HEK293T (cell line): ENCODE measurements at regions not wholly inside any gene's neighbourhood (a gene's known extent, or its start where the extent isn't known, plus 50 kb on each side); places are given as distances from the start of the nearest gene placed in this dataset.

Experiments
- ARNT ChIP-seq: fragments of 450-650 bp; IDR thresholded peaks from 2 replicates; pipeline ENCODE4 v1.6.1; 2017; ENCODE audit warnings: mild to moderate bottlenecking
- ELF4 ChIP-seq: fragments of 450-650 bp; IDR thresholded peaks from 2 replicates; pipeline ENCODE4 v1.6.1; 2017; ENCODE audit warnings: antibody characterized with exemption
- FOXA1 ChIP-seq: fragments of 450-650 bp; IDR thresholded peaks from 2 replicates; pipeline ENCODE4 v1.6.1; 2016; ENCODE audit warnings: mild to moderate bottlenecking
- FOXK2 ChIP-seq: fragments of 450-650 bp; IDR thresholded peaks from 2 replicates; pipeline ENCODE4 v1.6.1; 2016; ENCODE audit warnings: mild to moderate bottlenecking
- HDGF ChIP-seq: fragments of 450-650 bp; IDR thresholded peaks from 2 replicates; pipeline ENCODE4 v1.6.1; 2017; ENCODE audit warnings: antibody characterized with exemption, borderline replicate concordance
- NFRKB ChIP-seq: fragments of 450-650 bp; IDR thresholded peaks from 2 replicates; pipeline ENCODE4 v1.6.1; 2016; ENCODE audit warnings: mild to moderate bottlenecking, moderate library complexity
- SP1 ChIP-seq: fragments of 450-650 bp; IDR thresholded peaks from 2 replicates; pipeline ENCODE4 v1.6.1; 2017
- SUZ12 ChIP-seq: fragments of 450-650 bp; IDR thresholded peaks from 2 replicates; pipeline ENCODE4 v1.6.1; 2016; ENCODE audit warnings: mild to moderate bottlenecking

- TF ChIP-seq ARNT (no peak), SP1 (no peak), ELF4 (no peak), HDGF (no peak), NFRKB (no peak), FOXA1 (no peak), SUZ12 (no peak), FOXK2 (no peak)
Measured at GRCh38 chr13:23050126-23050525, 130.7 kb upstream of the SGCG start.
